GM18907 (cell line): ENCODE measurements at regions not wholly inside any gene's neighbourhood (a gene's known extent, or its start where the extent isn't known, plus 50 kb on each side); places are given as distances from the start of the nearest gene placed in this dataset.
"Not testable (repeated sequence)": the region's sequence is repeated elsewhere in the genome, so short reads cannot be mapped to it uniquely, and the experiment has no call there.

Source experiments
- ATAC-seq: cut with Tn5 transposase; IDR thresholded peaks from one replicate; pipeline ENCODE4 v1.9.1; 2021; ENCODE audit warnings: mild to moderate bottlenecking, moderate library complexity; ENCODE audit not compliant: unreplicated experiment

DNA sequence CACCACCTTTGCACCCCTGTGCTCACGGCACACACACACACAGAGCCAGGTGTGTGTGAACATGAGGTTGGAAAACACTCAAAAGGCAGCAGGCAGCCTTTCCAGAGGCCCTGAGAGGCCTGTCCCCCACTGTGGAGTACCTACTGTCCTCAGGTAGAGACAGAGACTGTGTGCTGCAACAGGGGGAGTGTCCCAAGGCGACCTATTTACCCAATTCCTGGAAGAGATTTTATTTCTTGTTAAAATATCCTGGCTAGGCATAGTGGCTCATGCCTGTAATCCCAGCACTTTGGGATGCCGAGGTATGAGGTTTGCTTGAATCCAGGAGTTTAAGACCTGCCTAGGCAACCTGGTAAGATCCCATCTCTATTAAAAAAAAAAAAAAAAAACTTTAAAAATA is 108.5 kb downstream of the COPRS start:
- ATAC-seq, result no peak

DNA sequence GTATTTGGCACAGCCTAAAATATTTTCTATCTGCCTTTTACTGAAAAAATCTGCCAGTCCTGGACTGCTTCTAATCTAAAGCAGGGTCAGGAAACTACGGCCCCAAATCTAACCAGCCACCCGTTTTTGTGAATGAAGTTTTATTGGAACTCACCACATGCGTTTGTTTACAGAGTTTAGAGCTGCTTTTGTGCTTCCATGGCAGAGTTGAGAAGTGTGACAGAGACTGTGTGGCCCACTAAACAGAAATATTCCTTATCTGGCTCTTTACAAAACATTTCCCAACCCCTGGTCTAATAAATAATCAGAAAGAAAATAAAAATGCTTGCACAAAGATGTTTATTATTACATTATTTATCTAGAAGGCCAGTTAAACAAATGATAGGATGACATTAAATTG is 110.2 kb downstream of the COPRS start:
- no peak for ATAC-seq

DNA sequence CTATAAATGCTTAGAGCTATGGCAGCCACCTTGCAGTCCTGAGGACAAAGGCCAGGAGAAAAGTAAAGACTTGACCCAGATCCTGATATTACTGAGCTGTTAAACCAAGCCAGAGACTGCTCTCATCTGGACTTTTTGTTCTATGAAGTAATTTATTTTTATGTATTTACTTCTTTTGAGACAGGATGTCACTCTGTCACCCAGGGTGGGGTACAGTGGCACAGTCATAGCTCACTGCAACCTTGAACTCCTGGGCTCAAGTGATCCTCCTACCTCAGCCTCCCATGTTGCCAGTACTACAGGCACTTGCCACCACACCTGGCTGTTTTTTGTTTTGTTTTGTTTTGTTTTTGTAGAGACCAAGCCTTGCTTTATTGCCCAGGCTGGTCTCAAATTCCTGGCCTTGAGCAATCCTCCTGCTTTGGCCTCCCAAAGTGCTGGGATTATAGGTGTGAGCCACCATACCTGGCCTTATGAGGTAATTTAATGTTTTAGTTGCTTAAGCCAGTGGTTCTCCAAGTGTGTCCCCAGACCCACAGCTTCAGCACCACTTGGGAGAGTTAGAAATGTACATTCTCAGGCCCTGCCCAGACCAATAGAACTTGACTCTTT is 112.1 kb downstream of the COPRS start:
- no peak for ATAC-seq

DNA sequence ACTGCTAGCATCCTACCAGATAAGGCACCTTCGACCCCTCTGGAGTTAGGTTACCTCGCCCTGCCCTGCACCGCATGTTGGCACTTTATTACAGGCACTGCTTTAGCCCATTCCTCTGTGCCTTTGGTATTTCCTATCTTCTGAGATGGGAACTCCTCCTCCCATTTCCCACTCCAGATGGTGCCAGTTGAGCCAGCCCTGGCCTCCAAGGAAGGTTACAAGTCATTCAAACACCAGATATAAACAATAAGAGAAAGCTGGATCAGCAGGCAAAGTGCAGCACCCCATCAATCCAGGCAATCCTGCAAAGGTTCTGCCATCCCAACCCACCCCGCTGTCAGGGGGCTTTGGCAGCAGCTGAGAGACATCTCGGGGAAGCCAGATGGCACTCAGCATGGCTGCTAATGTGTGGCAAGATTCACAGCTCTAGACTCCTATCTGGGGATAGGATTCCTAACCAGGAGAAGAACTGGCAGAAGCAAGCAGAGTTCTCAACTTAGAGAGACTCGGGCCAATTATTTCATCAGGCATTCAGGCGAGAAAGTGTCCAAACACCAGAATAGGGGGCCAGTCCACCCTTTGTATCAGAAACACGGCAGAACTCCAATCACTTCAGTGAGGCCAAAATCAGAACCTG is 113.0 kb downstream of the COPRS start:
- ATAC-seq, result no peak

DNA sequence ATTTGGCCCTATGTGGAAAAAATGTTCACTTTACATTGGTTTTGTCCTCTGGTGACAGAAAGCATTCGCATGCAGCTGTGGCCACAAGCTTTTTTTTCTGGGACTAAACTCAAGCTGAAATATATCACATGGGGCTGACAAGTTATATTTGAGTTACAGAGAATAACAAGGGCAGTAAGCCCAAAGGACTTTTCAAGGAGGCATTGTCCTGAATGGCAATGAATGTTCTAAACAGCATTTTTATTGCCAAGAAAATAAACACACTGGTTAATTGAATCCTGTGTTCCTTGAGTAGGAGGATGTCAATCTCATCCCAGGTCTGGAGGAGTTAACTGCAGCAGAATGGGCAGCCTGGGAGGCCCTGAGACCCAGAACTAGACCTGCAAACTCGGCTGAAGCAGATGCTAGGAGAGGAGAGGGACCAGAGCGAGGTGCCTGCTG is 114.5 kb downstream of the COPRS start:
- ATAC-seq, result no peak

DNA sequence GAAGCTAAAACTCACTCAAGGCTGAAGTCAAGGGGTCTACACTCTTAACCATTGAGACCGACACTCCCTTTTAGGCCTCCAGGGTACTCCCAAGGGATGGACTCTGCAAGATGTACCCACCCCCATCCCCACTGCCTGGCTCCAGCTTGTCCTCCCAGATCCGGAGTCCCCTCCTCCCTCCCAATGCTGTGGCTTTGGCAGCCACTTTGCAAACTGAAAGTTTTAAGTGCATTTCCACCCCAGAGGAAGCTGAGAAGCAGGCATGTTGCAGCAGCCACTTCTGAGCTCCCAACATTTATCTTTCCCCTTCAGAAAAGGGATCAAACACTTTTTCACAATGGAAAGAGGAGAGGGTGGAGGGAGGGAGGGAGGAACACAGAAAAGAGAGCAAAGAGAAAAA is 115.2 kb downstream of the COPRS start:
- no peak for ATAC-seq

DNA sequence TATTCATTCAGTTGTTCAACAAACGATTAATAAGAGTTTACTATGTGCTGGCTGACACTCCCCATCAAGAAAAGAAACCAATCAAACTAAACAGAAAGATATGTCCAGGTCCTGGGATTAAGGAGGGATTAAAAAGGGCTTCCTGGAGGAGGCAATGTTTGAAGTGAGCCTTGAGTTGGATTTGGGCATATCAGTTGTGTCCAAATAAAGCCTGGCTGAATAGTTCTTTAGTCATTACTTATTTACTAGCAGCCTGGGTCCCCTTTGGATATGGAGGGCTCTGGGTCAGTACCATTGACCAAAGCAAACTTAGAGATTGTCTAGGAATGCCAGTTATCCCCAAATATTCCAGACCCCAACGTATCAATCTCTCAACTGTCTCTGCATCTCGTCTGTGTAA is 117.7 kb downstream of the COPRS start:
- no peak for ATAC-seq

DNA sequence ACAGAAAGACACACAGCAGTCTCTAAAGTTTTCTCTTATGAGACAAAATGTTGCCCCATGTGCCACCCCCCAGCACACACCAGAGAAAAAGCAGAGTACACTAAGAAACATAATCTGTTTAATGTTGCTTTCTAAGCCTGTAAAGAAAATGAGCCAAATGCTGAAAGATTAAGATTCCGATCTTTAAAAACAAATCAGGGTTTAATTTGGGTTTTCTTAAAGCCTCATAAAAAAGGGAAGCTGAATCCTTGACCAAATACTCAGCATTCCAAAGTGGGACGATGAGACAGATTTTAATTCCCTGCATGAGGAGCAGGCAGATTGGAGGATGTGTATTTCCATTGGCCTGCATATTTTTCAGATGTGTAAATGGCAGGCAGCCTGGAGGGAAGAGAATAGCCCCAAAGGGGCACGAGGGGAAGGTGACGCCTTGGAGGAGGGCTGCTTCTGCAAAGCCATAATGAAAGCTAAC is 118.4 kb downstream of the COPRS start:
- no peak for ATAC-seq

DNA sequence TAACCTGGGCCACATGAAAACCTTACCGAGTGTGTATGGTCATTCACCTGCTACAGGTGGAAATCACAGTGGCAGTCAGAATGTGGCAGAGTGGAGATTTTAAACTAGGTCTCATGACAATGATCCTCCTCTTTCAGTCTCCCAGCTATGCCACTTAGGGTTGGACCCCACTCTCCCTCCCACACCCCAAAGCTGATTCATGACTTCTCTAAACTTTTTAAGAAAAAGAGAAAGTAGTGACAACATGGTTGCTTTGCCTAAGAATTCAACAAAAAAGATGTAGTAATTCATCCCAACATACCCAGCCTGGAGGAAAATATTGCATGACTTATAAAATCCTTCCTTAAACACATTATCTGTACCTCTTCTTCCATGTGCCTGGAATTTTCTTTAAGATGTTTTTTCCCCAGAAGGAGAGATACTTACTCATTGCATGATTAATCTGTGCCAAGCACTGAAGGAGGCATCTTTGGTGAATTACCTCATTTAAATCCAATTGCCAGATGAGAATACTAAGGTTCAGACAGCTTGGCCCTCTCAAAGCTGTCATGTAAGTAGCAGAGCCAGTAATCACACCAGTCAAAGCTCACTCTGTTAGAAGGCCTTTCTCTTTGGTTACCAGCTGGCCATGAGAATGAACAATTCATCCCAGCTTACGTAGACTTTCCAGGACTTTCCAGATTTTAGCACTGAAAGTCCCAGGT is 119.9 kb downstream of the COPRS start:
- no peak for ATAC-seq

DNA sequence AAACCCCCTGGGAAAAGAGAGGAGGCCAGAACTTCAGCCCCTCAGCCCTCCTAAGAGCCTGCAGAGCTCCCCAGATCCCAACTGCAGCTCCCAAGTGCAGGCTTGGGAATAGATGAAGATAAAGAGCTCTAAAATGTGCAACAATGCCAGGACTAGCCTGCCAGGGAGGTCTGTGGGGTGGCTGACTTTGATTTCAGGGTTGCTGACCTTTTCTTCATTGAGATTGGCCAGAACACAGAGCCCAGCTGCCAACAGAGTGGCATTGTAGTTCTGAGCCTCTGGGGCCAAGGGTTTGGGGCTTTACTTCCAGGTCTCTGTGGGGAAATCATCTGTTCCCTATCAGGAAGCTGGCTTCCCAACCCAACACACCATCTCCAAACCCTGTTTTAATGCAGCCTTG is 120.6 kb downstream of the COPRS start:
- no peak for ATAC-seq

DNA sequence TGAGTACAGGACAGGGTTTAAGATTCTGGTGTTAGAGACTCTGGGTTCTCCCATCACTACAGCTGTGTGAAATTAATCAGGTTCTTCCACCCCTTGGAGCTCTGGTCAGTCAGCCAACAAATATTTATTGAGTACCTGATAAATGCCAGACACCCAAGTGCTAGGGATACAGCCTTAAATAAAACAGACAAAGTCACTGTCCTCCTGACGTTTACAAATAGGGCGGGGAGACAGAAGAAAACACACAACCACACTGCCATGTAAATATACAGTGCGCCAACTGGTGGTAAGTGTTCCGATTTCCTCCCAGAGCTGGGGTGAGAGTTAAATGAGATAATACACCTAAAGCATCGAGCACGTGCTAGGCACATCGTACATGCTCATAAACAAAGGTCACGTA is 121.0 kb downstream of the COPRS start:
- ATAC-seq, result no peak

DNA sequence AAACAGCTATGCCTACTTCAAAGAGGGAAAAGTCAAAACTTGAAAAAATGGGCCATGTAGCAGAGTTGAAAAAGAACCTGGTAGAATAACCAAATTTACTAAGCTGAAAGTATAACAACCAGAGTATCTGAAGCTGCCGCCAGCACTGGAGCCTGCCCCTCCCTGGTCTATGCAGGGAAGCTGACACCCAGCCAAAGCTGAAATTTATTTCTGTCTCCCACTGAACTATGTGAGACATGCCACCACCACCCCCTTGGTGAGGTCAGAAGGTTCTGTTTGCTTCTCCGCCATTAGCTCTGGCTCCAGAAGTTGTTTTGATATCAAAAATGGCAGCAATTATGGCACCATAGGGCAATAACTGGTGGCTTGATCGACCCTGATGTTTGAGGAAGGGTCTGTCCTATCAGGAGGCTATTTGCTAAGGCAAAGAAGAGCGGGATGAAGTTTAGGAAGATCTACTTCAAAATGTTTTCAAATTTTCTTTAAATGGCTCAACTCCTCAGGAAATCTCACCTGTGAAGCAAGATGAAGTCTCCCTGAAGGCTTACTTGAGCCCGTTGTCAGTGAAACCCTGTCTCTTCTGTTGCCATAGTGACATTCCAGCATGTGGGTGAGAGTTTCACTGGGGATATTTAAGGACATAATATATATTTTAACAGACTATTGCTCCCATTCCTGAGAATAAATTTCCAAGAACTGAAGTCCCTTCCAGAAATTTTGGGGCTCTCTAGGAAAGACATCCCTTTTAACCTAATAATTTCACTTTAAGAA is 122.0 kb downstream of the COPRS start:
- no peak for ATAC-seq

DNA sequence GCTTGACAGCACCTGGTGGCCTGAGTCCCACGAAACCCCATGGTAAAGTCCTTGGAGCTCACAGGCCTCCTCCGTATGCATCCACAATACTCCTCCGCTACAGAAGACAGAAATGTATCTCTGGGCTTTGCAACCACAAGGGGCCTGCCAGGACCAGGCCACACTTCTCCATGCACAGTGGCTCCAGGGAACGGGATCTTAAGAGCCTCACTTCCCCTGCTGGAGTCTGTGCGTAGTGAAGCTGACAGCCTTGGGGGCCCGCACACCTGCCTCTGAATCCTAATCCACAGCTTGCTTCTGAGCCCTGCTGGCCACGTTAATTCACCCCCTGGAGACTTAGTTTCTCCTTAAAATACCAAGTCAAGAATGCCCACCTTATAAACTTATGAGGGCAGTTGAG is 125.7 kb downstream of the COPRS start:
- no peak for ATAC-seq

DNA sequence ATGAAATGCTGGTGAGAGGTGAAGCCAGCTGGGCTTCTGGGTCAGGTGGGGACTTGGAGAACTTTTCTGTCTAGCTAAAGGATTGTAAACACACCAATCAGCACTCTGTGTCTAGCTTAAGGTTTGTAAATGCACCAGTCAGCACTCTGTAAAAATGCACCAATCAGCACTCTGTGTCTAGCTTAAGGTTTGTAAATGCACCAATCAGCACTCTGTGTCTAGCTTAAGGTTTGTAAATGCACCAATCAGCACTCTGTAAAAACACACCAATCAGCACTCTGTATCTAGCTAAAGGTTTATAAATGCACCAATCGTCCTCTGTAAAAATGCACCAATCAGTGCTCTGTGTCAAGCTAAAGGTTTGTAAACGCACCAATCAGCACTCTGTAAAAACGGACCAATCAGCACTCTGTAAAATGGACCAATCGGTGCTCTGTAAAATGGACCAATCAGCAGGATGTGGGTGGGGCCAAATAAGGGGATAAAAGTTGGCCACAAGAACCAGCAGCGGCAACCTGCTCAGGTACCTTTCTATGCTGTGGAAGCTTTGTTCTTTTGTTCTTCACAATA is 127.4 kb downstream of the COPRS start:
- ATAC-seq, result not testable (repeated sequence)

DNA sequence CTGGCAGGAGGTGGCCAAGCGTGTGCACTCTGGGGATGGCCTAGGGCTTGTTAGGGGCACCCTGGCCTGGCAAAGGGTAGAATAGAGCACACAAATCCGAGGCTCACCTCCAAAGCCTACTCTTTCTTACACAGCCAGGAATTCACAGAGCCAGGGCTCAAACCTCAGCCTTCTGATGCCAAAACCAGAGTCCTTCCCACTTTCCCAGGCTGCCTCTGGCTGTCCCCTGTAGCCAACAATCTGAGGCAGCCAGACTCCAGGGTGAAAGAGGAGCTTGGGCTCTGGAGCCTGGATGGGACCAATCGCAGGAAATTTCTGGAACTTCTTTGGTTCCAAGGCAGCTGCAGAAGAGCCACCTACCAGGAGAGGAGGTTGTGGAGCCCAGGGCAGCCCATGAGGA is 127.9 kb downstream of the COPRS start:
- no peak for ATAC-seq

DNA sequence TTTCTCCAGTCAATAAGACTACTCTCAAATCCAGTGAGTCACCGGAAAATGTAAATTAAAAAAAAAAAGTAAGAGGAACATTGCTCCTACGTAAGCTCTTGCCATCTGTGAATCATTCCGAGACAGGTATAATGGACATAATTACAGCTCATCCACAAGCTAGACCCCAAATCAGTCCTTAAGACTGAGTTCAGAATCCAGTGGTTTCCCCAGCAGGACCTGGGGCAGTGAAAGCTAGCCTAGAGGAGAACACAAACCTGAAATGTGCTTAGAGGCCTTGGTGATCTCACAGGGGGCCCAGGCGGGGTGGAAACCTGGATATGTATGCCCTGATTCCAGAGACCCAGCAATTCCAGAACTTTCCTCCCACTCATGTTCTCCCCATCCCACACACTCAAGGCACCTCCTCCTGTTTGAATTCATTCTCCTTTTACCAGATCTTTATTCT is 132.0 kb downstream of the COPRS start:
- no peak for ATAC-seq

DNA sequence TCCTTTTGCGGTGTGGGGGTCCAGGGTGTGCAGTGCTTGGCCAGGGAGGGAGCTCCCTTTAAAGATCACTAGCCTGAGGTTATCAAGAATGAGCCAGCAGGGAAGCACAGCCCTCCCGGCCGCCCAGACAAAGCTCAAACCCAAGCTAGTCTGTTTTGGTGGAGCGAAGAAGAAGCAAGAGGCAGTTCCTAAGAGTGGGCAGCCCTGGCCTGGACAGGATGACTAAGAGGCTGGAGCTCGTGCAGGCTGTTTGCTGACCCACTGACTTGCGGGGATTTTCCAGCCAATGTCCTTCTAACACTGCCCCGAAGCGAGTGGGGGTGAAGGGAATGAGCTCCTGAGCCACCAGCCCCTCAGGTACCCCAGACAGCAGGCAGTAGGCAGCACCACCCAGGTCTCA is 134.4 kb downstream of the COPRS start:
- no peak for ATAC-seq

DNA sequence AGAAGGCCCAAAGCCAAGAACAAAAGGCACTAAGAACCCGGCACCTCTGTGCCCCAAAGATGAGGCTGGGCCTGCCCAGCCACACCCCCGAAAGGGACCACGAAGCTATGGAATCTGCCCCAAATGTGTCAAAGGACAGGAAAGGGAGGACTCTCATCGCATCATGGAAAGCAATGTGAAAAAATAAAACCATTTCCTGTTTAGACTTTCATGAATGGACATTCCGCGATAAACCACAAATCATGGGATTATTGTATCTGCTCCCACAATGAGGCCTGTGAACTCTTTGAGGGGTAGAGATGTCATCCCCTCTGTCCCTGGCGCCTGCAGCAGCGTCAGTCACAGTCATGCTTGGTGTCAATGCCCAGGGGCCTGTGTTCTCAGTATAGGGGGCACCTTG is 135.0 kb downstream of the COPRS start:
- no peak for ATAC-seq

DNA sequence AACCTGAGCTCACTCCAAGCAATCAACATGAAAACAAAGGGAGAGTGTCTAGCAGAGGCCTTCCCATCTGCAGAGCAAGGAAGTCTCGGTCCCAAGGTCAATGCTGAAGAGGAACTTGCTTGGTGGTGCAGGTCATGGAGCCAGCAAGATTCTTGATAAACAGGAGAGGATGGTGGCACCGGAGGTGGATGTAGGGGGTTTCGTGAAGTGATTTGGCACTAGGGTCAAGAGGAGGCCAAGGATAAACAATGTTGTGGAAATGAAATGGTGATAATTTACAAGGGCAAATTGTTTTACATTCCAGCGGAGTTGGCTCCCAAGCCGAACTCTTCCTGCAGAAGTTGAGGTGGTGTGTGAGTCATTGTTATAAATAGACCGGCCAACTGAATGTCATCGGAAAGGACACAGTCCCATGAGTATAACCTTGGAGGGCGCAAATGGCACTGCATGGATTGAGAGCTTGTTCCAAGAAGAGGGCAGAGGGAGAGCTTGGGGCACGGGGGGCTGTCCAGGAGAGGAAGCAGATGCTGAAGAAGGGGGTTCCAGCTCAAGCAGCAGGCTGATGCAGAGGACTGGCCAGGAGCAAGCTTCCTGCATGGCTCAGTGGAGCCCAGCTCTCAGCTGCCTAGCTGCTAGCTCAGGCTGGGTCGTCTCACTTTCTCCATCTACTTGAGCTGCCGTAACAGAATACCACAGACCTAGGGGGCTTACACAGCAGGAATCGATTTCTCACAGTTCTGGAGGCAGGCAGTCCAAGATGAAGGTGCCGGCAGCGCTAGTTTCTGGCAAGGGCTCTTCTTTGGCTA is 136.6 kb downstream of the COPRS start:
- no peak for ATAC-seq

DNA sequence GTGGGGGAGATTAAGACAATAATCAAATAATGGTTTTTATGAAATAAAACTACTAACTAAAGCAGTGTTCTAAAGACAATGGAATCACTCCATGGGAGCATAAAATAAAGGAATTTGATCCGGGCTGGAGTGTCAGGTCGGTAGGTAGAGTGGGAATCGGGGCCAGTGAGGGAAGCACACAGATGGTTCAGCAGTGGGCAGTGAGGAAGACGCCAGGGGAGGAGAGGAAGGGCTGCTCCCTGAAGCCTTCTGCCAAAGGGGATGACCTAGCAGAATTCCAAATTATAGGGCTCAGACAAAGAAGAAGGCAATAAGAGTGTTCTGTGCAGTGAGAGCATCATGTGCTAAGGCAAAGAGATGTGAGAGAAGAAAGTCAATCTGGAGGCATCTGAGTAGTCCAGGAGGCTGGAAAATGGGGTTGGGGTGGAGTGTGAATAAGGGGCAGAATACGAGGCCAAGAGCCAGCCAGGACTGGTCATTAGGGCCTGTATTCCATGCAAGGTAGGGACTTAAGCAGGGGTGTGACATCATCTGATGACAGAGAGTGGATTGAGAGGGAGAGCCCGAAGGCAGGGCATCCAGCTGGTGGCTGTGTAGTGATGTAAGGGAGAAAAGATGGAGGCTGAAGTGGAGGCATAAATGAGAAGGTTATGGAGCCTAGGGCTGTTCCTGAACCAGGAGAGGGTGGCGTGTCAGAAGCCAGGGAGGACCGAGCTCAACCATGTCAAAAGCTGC is 137.6 kb downstream of the COPRS start:
- ATAC-seq, result no peak
